Stimulated activated effector memory CD8-positive, alpha-beta T cell treated with anti-CD3 and anti-CD28 coated beads, Interleukin-12 subunit alpha, Interleukin-12 subunit beta, amount 100 ng/mL, for 72 hours (primary cell): ENCODE measurements at regions not wholly inside any gene's neighbourhood (a gene's known extent, or its start where the extent isn't known, plus 50 kb on each side); places are given as distances from the start of the nearest gene placed in this dataset.

Experiments
- ATAC-seq: fragments of 150-1000 bp; cut with Tn5 transposase; 2 replicates; pipeline ENCODE4 v1.10.0; 2021
- DNase-seq, 2 donors: peaks; one replicate each; pipeline ENCODE4 v3.0.0; 2021 to 2022; ENCODE audit warnings: low spot score in 2 of 2
- H3K27ac Mint-ChIP-seq: one replicate; pipeline ENCODE4 v1.8.0; 2022; ENCODE audit warnings: mild to moderate bottlenecking, mixed read lengths
- H3K36me3 Mint-ChIP-seq: one replicate; pipeline ENCODE4 v1.8.0; 2022; ENCODE audit warnings: mild to moderate bottlenecking, mixed read lengths
- H3K4me1 Mint-ChIP-seq: one replicate; pipeline ENCODE4 v1.8.0; 2022; ENCODE audit warnings: mixed read lengths
- H3K4me3 Mint-ChIP-seq: one replicate; pipeline ENCODE4 v1.8.0; 2022; ENCODE audit warnings: mild to moderate bottlenecking, mixed read lengths
- H3K9me3 Mint-ChIP-seq: one replicate; pipeline ENCODE4 v1.8.0; 2022; ENCODE audit warnings: mixed read lengths

- no peak for ATAC-seq
- H3K4me1 Mint-ChIP-seq: peaks cover 8% of the 10 kb centered on the region
- no peak overlapping the region for H3K4me3 Mint-ChIP-seq
These were observed 50.4 kb upstream of the CIBAR2 start for GRCh38 chr16:85162478-85163277.

GRCh38 chr16:85163278-85164112 lies 51.2 kb upstream of the CIBAR2 start:
- H3K4me3 Mint-ChIP-seq: no peak overlapping the region
- peaks cover under 1% of the 10 kb centered on the region for H3K4me1 Mint-ChIP-seq
- H3K9me3 Mint-ChIP-seq: no peaks in the 10 kb centered on the region
- no peaks in the 10 kb centered on the region for H3K36me3 Mint-ChIP-seq
- DNase-seq (no peak), ATAC-seq (no peak)
- H3K27ac Mint-ChIP-seq: no peak overlapping the region

More at GRCh38 chr16:85162478-85163277, 50.4 kb upstream of the CIBAR2 start:
- Mint-ChIP-seq H3K27ac (no peak overlapping the region), H3K9me3 (no peaks in the 10 kb centered on the region), H3K36me3 (no peaks in the 10 kb centered on the region)
- no peak for DNase-seq

DNA sequence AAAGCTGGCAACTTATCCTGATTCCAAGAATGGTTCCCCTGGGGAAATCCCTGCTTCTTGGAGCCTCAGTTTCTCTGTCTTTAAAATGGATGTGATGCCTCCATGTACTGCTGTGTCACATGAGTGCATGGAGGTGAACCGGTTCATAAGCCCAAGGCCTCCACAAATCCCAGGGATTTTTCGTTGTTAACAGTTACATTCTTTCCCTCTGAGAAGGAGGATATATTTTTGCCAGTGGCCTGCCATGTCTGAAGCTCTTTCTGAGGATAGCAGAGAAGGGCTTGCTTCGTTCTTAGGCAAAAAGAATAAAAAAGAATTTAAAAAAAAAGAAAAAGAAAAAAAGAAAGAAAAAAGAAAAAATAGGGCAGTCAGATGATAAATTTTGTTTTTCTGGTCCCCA lies 52.2 kb upstream of the CIBAR2 start:
- Mint-ChIP-seq H3K36me3 (no peaks in the 10 kb centered on the region), H3K4me1 (no peaks in the 10 kb centered on the region), H3K9me3 (no peaks in the 10 kb centered on the region), H3K27ac (no peak overlapping the region), H3K4me3 (no peak overlapping the region)
- no peak for ATAC-seq
- no peak for DNase-seq

- no peak overlapping the region for H3K27ac Mint-ChIP-seq
- H3K36me3 Mint-ChIP-seq: no peaks in the 10 kb centered on the region
- H3K4me1 Mint-ChIP-seq: no peaks in the 10 kb centered on the region
- H3K9me3 Mint-ChIP-seq: no peaks in the 10 kb centered on the region
- ATAC-seq (no peak), DNase-seq (no peak)
- no peak overlapping the region for H3K4me3 Mint-ChIP-seq
These were observed 52.7 kb upstream of the CIBAR2 start for GRCh38 chr16:85164838-85165516.

- H3K27ac Mint-ChIP-seq: no peak overlapping the region
- no peaks in the 10 kb centered on the region for H3K9me3 Mint-ChIP-seq
- no peaks in the 10 kb centered on the region for H3K4me1 Mint-ChIP-seq
- no peak overlapping the region for H3K4me3 Mint-ChIP-seq
- ATAC-seq (no peak), DNase-seq (no peak)
- H3K36me3 Mint-ChIP-seq: no peaks in the 10 kb centered on the region
These were observed 53.5 kb upstream of the CIBAR2 start for GRCh38 chr16:85165781-85166180.

DNA sequence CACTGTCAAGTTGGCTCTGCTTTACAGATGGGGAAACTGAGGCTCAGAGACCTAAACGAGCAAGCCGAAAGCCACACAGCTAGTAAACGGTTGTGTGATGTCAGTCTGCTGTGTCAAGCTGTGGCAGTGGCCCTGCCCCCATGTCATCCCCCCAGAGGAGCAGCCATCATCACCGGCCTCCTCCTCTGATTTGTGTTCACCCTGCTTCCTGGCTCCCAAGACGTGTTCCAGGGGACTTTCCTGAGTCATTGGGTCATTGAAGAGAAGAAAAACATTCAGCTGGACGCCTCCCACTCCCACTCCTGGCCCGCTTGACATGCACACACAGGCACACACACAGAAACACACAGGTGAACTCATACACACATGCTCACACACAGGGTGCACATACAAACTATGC lies 54.0 kb upstream of the CIBAR2 start:
- H3K4me3 Mint-ChIP-seq: no peak overlapping the region
- no peak for ATAC-seq
- H3K4me1 Mint-ChIP-seq: no peaks in the 10 kb centered on the region
- no peak overlapping the region for H3K27ac Mint-ChIP-seq
- DNase-seq: no peak
- no peaks in the 10 kb centered on the region for H3K36me3 Mint-ChIP-seq
- no peaks in the 10 kb centered on the region for H3K9me3 Mint-ChIP-seq

GRCh38 chr16:85166699-85167588 lies 54.7 kb upstream of the CIBAR2 start:
- no peak overlapping the region for H3K4me3 Mint-ChIP-seq

DNA sequence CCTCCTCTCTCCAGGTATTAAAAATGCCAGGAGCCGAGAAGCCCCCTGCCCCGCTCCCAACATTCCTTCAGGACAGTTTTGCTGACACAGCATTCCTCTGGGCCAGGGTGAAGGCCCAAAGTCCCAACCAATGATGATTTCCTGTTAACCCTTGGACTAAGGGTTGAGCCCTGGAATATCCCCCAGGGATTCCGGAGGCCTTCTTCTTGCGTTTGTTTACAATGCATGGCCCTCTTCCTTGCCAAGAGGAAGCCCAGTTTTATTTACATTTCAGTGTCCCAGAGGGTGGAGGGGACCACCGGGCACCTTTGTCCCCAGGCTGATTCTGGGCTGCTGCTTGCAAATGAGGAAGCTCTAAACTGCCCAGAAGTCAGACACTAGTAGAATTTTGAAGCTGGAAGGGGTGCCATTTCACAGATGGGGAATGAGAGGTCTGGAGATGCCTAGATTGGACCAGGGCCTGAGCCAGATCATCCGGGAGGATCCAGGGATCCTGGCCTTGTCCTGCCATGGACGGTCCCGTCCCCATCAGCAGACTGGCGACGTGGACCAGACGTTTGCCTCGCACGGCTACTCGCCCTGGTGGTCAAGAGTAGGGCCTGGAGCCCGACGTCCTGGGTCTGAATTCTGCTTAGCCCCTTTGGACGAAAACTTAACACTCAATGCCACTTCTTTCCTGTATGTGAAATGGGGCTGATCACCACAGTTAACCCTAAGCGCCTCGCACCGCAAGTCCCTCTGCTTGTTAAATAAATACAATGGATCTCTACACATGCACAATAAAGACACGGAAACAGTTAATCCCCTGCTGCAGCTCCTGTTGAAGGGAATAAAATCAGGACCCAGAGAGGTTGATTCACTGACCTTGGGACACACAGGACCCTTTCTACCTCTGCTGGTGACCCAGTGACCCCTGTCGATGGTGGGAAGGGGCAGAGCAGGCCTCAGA lies 55.6 kb upstream of the CIBAR2 start:
- H3K4me3 Mint-ChIP-seq: no peak overlapping the region
- no peak for ATAC-seq
- H3K9me3 Mint-ChIP-seq: no peaks in the 10 kb centered on the region
- no peak overlapping the region for H3K27ac Mint-ChIP-seq
- H3K36me3 Mint-ChIP-seq: no peaks in the 10 kb centered on the region
- no peaks in the 10 kb centered on the region for H3K4me1 Mint-ChIP-seq
- DNase-seq: no peak

More at GRCh38 chr16:85166699-85167588, 54.7 kb upstream of the CIBAR2 start:
- ATAC-seq (no peak), DNase-seq (no peak)
- Mint-ChIP-seq H3K27ac (no peak overlapping the region), H3K36me3 (no peaks in the 10 kb centered on the region), H3K9me3 (no peaks in the 10 kb centered on the region), H3K4me1 (no peaks in the 10 kb centered on the region)

DNA sequence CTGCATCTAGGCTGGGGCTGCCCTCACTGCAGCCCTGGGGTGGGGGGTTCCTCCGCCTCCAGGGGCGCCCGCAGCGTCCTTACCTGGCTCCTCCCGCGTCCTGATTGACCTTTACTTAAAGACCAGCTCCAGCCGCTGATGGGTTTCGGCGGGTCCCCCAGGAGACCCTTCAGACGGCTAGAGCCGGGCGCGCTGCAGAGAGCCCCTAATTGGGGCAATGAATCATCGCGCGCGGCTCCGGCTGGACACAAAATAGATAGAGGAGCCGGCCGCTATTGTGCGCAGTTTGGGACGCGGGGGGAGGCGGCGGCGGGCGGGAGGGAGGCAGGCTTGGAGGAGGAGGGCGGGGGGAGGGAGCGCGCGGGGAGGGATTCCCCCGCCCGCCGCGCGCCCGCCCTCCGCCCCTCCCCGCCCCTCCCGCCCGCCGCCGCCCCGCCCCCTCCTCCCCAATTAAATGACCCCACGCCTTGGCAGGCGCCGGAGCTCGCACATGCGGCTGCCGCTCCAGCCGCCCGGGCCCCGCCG lies 56.5 kb upstream of the CIBAR2 start:
- H3K36me3 Mint-ChIP-seq: no peaks in the 10 kb centered on the region
- peak overlapping the region; percentile 19 for H3K4me3 Mint-ChIP-seq
- H3K9me3 Mint-ChIP-seq: no peaks in the 10 kb centered on the region
- no peak overlapping the region for H3K27ac Mint-ChIP-seq
- ATAC-seq (no peak), DNase-seq (no peak)
- H3K4me1 Mint-ChIP-seq: no peaks in the 10 kb centered on the region

- H3K9me3 Mint-ChIP-seq: no peaks in the 10 kb centered on the region
- ATAC-seq (no peak), DNase-seq (no peak)
- H3K27ac Mint-ChIP-seq: no peak overlapping the region
- no peaks in the 10 kb centered on the region for H3K36me3 Mint-ChIP-seq
- H3K4me3 Mint-ChIP-seq: no peak overlapping the region
- no peaks in the 10 kb centered on the region for H3K4me1 Mint-ChIP-seq
These were observed 57.2 kb upstream of the CIBAR2 start for GRCh38 chr16:85169333-85170065.

- ATAC-seq (no peak), DNase-seq (no peak)
- H3K4me1 Mint-ChIP-seq: no peaks in the 10 kb centered on the region
- H3K27ac Mint-ChIP-seq: no peak overlapping the region
- no peaks in the 10 kb centered on the region for H3K9me3 Mint-ChIP-seq
- peak overlapping the region; percentile 38 for H3K4me3 Mint-ChIP-seq
- no peaks in the 10 kb centered on the region for H3K36me3 Mint-ChIP-seq
These were observed 57.8 kb upstream of the CIBAR2 start for GRCh38 chr16:85170066-85170491.

- H3K27ac Mint-ChIP-seq: no peak overlapping the region
- no peaks in the 10 kb centered on the region for H3K36me3 Mint-ChIP-seq
- peak overlapping the region; percentile 38 for H3K4me3 Mint-ChIP-seq
- H3K4me1 Mint-ChIP-seq: no peaks in the 10 kb centered on the region
- H3K9me3 Mint-ChIP-seq: no peaks in the 10 kb centered on the region
- no peak for ATAC-seq
- DNase-seq: no peak
These were observed 58.3 kb upstream of the CIBAR2 start for GRCh38 chr16:85170590-85171003.
